ENCODE measurements at regions not wholly inside any gene's neighbourhood (a gene's known extent, or its start where the extent isn't known, plus 50 kb on each side); places are given as distances from the start of the nearest gene placed in this dataset.

- no peak for DNase-seq
These were observed 125.0 kb downstream of the ETAA1 start for GRCh38 chr2:67522148-67522547.

DNA sequence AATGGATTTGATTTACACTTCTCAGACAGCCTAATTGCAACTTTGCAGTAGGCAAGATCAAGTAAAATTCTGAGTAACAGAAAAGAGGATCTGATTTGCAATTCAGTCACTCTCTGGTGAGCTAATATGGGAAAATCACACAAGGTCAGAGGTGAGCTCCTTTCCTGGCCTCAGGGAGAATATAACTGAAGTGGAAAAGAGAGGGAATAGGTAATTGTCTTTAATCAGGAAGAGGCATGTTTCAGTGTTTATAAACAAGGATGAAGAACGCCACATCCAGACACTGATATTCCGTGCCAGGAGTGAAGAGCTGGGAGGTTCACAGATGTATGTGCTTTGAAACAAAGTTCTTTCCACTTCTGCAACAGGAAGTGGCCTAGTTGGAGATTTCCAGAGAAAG lies 127.1 kb downstream of the ETAA1 start:
- DNase-seq = no peak

DNA sequence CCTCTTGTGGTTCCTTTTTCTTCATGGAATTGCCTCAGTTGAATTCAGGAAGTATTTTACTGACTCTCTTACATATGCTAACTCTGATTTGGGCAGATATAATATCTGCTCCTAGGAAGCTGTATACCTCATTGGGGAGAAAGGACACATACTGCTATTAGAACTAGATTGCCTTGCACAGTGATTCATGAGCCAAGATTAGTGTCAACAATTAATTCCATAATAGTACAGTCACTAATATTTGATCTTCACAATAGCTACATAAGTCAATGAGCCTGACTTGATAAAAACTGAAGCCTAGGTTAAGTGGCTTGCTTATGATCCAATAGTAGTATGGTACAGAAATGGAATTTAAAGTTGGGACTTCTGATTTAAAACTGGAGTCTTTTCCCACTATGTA lies 127.6 kb downstream of the ETAA1 start:
- DNase-seq = no peak

GRCh38 chr2:67526283-67526682 lies 129.2 kb downstream of the ETAA1 start:
- DNase-seq = no peak

- DNase-seq = no peak
These were observed 131.2 kb downstream of the ETAA1 start for GRCh38 chr2:67528320-67528719.

DNA sequence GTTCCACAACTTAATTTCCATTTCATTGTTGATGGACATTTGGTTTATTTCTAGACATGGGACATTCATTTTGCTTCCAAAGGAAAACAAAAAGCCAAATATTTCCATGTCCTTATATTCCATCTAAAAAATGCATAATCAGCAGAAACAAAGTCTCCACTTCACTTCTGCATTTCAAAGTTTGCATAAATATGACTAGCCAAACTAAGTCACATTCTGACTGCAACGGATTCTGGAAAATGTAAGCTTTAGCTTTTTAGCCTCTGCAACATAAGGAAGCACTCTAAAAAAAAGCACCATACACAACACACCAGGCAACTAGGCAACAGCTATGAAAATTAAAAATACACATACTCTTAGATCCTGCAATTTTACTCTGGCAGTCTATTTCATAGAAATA lies 135.3 kb downstream of the ETAA1 start:
- peak; percentile 88 for DNase-seq

DNA sequence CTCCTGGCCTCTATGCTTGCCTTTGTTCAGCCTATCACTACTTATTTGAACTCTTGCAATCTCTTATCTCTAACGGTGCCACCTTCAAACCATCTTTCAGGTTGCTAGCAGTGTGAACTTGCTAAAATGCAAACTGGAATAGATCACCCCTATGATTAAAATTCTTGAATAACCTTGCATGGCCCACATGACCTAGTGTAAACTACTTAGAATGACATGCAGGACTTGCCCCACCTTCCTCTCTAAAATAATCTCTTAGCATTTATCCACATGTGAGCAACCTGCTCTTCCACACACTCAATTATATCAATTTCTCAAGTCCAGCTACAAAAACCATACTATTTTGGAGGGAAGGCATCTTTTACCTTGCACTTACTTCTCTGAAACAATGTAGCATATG lies 137.6 kb downstream of the ETAA1 start:
- no peak for DNase-seq

- DNase-seq = no peak
These were observed 143.8 kb downstream of the ETAA1 start for GRCh38 chr2:67540962-67541361.

DNA sequence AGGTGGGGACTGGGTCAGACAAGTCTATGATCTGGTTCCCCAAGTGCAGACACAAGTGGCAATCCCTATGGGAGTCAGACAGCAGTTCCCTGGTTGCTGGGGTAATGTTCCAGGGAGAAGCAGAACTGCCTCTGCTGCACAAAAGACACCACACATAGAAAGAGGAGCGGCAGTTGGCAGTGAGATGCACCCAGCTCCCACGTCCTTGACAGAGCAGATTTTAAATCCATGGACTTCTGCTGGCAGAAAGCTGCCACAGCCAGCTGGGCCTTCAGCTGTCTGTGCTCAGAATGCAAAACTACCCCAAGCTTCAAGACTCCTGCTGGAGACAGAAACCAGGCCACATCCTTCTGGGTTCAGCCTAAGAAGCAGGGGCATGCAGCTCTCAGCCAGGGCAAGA lies 147.2 kb downstream of the ETAA1 start:
- no peak for DNase-seq

DNA sequence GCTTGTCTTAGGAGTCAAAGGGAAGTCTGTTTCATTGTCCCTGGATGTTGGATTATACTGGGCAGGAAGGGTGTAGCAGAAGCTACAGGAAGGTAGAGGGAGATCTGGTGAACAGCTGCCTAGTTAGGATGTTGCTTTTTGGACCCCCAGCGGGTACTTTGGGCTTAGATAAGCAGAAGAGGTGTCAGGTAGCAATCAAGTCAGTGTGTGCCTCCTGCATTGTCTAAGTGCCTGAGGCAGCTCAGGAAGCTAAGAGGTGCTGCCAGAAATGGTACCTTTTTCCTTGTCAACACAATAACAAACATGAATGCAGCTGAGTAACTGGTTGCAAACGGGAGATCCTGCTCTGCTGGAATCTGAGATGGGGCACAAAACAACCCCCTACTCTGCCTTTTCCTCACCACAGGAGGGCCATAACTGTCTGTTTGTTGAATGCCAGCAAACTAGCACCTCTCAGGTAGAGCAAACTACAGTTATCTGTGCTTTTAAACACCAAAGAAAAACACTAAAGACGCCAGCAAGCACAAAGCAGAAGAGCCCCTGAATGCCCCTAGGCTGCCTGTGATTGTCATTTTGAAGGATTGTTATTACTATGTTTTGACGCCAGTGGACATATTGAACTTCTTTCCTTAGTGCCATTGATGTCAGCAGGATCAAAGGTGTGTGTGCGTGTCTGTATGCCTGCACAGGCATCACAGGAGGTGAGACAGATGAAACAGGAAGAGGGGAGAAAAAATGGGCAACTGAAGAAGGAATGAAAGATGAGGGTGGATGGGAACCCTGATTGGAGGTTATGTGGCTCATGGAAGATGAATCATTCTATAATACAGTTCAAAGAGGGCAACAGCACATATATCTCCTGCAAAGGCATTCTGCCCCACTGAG lies 151.4 kb downstream of the ETAA1 start:
- DNase-seq = no peak

GRCh38 chr2:67559156-67559555 lies 162.0 kb downstream of the ETAA1 start:
- no peak for DNase-seq

DNA sequence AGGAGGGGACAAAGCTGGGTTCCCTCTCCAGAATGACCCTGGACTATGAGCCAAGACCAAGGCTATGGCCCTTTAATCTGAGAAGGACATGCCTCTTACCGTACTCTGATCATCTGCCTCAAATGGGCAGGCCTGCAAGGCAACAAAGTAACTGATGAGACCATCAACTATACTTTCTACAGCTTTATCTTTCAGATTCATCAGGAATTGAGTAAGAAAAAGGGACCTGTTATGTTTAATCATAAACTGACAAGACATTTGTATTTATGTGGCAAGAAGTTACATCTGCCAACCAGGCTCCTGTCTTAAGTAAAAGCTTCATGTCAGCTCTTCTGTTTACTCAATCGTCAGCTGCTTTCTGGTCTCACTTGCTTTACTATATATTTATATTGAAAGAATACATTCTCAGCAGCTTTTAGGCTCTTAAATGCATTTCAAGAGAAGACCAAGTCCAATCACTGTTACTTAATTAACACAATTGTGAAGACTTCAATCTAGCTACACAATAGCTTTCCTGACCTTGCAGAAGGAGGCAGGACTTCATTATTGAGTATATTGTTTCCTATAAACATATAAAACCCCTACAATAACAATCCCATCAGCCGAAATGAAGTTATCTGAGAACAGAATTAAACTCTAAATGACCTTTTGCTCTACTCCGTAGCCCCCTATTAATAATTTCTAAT lies 163.8 kb downstream of the ETAA1 start:
- DNase-seq = no peak

- no peak for DNase-seq
These were observed 164.4 kb downstream of the ETAA1 start for GRCh38 chr2:67561457-67561965.

- DNase-seq = no peak
These were observed 166.9 kb downstream of the ETAA1 start for GRCh38 chr2:67564076-67564475.

DNA sequence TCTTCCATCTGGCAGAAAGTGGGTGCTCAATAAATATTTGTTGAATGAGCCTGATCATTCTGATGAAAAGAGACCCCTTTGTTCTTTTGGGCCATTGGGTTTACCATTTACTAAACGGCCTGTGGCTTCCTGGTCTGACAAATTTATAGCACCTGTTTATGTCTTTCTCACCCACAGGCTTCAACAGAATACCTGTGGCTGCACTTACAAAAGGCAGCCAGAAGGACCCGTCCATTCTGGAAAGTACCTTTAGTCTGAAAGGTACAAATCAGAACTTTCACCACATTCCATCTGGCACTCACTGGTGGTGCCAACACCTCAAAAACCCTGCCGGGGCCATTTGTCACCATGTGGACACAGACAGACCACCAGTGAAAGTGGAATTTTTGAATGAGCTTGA lies 167.5 kb downstream of the ETAA1 start:
- DNase-seq = no peak

DNA sequence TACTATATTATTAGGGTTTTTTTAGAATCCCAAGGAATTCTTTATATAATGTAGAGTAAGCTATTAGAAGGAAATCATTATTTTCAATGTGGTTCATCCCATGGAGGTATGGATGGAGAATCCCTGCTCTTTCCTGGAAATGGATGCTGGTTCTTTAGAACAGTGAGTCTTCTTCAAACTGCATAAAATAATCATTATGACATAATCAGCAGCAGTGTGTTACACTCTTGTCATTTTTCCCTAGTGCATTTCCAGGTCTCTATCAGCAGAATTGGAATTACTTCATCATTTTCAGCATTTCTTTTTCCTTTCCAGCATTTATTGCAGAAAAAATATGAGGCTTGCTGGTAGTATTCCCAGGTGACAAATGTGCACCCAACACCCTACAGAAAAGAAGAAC lies 168.1 kb downstream of the ETAA1 start:
- no peak for DNase-seq

- no peak for DNase-seq
These were observed 168.6 kb downstream of the ETAA1 start for GRCh38 chr2:67565761-67566160.

DNA sequence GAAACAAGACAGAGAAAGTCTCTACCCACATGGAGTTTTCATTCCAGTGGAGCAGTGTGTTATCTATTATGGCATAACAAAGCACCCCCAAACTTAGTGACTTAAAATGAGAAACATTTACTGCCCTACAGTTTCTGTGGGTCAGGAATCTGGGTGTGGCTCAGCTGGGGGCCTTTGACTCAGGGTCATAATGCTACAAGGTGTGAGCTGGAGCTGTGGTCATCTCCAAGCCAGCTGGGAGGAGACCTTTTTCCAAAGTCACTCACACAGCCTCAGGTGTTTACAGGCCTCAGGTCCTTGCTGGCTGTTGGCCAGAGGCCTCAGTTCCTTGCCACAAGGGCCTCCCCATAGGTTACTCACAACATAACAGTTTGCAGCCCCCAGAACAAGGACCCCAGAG lies 169.2 kb downstream of the ETAA1 start:
- DNase-seq = no peak

DNA sequence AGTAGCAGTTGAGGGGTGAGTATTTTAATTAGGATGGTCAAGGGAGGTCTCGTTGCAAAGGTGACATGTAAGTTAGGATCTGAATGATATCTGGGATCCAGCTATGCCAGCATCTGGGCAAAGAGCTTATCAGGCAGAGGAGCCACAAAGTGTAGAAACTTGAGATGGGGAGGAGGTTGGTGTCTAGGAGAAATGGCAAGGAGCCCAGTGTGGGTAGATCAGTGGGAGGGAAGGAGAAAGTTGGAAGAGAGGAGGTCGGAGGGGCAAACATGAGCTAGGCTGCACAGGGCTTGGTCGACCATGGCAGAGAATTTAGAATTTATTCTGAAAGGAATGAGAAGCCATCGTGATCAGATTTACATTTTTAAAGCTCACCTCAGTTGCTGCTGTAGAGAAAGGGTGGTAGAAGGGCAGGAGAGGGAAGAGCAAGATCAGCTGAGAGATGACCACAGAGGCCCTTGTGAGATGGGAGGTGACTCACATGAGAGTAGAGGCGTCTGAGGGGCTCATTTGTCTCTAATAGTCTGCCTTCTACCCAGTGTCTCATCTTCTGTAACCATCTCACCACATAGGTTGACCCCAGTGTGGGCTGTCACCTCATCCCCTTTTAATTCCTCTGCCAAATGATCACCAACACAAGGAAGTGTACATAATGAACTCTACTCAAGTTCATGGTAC lies 170.0 kb downstream of the ETAA1 start:
- DNase-seq = no peak

DNA sequence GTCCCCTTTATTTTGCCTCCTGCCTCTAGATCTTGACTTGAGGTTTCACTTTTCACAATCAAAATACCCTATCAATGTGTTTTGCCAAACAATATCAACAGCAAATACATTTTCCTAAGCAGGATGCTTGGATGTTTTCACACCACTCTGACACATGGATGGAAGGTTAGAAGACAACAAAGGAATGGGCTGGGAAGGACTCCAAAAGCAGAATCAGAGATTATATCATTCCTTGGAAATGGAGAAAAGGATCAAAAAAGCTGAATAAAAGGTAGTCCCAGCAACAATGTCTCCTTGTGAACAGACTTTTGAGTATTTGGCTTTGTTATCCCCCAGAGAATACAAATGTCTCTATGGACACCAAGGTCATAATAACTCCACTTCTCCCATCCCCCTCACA lies 170.8 kb downstream of the ETAA1 start:
- no peak for DNase-seq

GRCh38 chr2:67570611-67571010 lies 173.5 kb downstream of the ETAA1 start:
- DNase-seq = no peak

GRCh38 chr2:67571785-67572718 lies 174.9 kb downstream of the ETAA1 start:
- DNase-seq = no peak
